ENCODE measurements at regions not wholly inside any gene's neighbourhood (a gene's known extent, or its start where the extent isn't known, plus 50 kb on each side); places are given as distances from the start of the nearest gene placed in this dataset.

GRCh38 chrX:943035-943434, 269.4 kb downstream of the CRLF2 start:
- TF ChIP-seq, protein P1, sequence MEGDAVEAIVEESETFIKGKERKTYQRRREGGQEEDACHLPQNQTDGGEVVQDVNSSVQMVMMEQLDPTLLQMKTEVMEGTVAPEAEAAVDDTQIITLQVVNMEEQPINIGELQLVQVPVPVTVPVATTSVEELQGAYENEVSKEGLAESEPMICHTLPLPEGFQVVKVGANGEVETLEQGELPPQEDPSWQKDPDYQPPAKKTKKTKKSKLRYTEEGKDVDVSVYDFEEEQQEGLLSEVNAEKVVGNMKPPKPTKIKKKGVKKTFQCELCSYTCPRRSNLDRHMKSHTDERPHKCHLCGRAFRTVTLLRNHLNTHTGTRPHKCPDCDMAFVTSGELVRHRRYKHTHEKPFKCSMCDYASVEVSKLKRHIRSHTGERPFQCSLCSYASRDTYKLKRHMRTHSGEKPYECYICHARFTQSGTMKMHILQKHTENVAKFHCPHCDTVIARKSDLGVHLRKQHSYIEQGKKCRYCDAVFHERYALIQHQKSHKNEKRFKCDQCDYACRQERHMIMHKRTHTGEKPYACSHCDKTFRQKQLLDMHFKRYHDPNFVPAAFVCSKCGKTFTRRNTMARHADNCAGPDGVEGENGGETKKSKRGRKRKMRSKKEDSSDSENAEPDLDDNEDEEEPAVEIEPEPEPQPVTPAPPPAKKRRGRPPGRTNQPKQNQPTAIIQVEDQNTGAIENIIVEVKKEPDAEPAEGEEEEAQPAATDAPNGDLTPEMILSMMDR (IDR thresholded peaks at IDR 0.05; ENCODE audit: low read depth, low read length): no peak
- no peak for DNase-seq (ENCODE audit: extremely low read depth, low read depth)

DNA sequence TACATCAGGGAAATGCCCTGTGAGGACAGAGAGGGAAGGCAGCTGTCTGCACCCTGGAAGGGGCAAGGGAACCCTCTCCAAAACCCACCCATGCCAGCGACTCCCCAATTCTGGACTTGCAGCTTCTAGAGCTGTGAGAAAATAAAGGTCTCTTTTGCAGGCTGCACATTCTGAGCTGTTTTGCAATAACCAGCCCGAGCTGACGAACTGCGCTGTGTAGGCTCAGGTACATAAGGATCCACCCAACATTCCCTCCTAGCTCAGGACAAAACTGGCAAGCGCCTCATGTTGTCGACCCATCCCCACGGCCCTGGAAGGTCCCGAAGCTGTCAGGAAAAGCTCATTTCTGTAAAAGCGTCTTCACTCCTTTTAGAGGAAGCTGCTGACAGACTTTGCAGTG, 271.8 kb downstream of the CRLF2 start:
- DNase-seq (ENCODE audit: extremely low read depth, low read depth): no peak
- TF ChIP-seq, protein P1 (IDR thresholded peaks at IDR 0.05; ENCODE audit: low read depth, low read length): no peak

DNA sequence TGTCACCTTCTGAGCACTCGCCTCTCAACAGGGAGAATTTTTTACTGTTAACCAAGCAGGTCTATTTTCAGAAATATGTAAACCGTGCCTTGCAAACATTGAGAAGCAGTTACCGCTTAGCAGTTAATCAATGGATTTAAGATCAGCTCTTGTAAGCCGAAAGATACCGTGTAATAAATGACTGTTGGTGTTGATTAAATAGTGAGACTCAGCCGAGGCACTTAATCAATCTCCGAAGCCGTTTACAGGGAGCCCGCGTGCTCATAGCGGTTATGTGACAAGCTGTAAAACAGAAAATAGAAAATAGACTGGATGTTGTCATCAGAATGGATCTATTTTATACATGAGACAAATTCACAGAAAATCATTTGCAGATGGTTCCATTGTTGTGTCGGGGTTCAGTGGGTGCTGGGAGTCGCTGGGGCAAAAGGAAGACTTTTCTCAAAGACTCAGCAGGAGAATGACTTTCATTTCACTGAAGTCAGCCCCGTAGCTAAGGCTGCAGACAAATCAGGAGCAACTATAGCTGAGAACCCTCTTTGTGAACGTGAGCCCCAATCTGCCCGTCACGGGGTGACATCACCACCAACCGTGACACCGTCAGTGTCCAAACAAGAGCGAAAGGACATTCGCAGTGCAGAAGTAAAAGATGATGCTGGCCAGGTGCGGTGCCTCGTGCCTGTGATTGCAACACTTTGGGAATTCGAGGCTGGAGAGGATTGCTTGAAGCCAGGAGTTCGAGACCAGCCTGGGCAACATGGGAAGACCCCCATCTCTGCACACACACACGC, 275.3 kb downstream of the CRLF2 start:
- DNase-seq (ENCODE audit: extremely low read depth, low read depth): no peak
- TF ChIP-seq, protein P1 (IDR thresholded peaks at IDR 0.05; ENCODE audit: low read depth, low read length): no peak

DNA sequence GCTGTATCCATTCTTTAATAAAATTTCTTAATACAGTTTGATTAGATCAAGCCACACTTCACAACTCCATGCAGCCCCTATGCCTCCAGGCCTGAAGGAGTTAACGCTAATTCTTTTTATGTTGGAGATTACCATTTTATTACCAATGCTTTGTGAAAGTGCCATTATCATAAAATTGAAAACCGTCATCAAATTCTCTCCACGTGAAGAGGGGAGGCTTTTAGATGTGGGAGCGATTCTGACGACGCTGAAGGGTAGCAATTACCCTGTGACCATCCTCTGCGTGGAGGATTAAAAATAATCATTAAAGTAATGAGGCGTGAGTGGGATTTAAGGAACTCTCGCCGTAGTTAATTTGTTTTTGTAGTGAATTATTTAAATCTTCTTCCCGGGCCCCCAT, 278.8 kb downstream of the CRLF2 start:
- DNase-seq (ENCODE audit: extremely low read depth, low read depth): no peak
- TF ChIP-seq, protein P1 (IDR thresholded peaks at IDR 0.05; ENCODE audit: low read depth, low read length): no peak

GRCh38 chrX:928606-929005, 283.8 kb downstream of the CRLF2 start:
- DNase-seq (ENCODE audit: extremely low read depth, low read depth): no peak
- TF ChIP-seq, protein P1 (IDR thresholded peaks at IDR 0.05; ENCODE audit: low read depth, low read length): no peak

- TF ChIP-seq, protein P1 (IDR thresholded peaks at IDR 0.05; ENCODE audit: low read depth, low read length): no peak
- no peak for DNase-seq (ENCODE audit: extremely low read depth, low read depth)
Observed at GRCh38 chrX:926991-927390, 285.5 kb downstream of the CRLF2 start.

- DNase-seq (ENCODE audit: extremely low read depth, low read depth): no peak
- TF ChIP-seq, protein P1 (IDR thresholded peaks at IDR 0.05; ENCODE audit: low read depth, low read length): no peak
Observed at GRCh38 chrX:926070-926469, 286.4 kb downstream of the CRLF2 start.

Measured in AG09319 (cell line).